VCaP (cell line): ENCODE measurements at regions not wholly inside any gene's neighbourhood (a gene's known extent, or its start where the extent isn't known, plus 50 kb on each side); places are given as distances from the start of the nearest gene placed in this dataset.

Experiments
- H3K27ac ChIP-seq: fragments of 450-650 bp; 2 replicates; pipeline ENCODE4 v1.5.1; 2017
- CTCF ChIP-seq: fragments of 450-650 bp; conservative IDR thresholded peaks from 2 replicates; pipeline ENCODE4 v1.5.1; 2017; ENCODE audit warnings: mild to moderate bottlenecking, moderate library complexity

GRCh38 chr14:22513066-22513812 lies 75.8 kb downstream of the DAD1 start:
- no peak for TF ChIP-seq CTCF
- peak overlapping the region; percentile 58 for H3K27ac ChIP-seq

GRCh38 chr14:22512106-22512814 lies 76.8 kb downstream of the DAD1 start:
- H3K27ac ChIP-seq = peak overlapping the region; percentile 58
- TF ChIP-seq CTCF = no peak

- no peak overlapping the region for H3K27ac ChIP-seq
- TF ChIP-seq CTCF = no peak
These were observed 78.4 kb downstream of the DAD1 start for GRCh38 chr14:22510527-22511110.

GRCh38 chr14:22509751-22510300 lies 79.2 kb downstream of the DAD1 start:
- no peak for TF ChIP-seq CTCF
- H3K27ac ChIP-seq = no peak overlapping the region

GRCh38 chr14:22509036-22509709 lies 79.9 kb downstream of the DAD1 start:
- TF ChIP-seq CTCF = no peak
- no peak overlapping the region for H3K27ac ChIP-seq

- no peak for TF ChIP-seq CTCF
- no peak overlapping the region for H3K27ac ChIP-seq
These were observed 80.4 kb downstream of the DAD1 start for GRCh38 chr14:22508662-22509035.

GRCh38 chr14:22508150-22508457 lies 80.9 kb downstream of the DAD1 start:
- TF ChIP-seq CTCF = no peak
- H3K27ac ChIP-seq = no peak overlapping the region
